Retina (tissue), 1 donor: ENCODE measurements at regions not wholly inside any gene's neighbourhood (a gene's known extent, or its start where the extent isn't known, plus 50 kb on each side); places are given as distances from the start of the nearest gene placed in this dataset.
"Not testable (repeated sequence)": the region's sequence is repeated elsewhere in the genome, so short reads cannot be mapped to it uniquely, and the experiment has no call there.

Experiments used
- DNase-seq: peaks from one replicate; pipeline ENCODE4 v3.0.0-alpha.2; 2016

DNA sequence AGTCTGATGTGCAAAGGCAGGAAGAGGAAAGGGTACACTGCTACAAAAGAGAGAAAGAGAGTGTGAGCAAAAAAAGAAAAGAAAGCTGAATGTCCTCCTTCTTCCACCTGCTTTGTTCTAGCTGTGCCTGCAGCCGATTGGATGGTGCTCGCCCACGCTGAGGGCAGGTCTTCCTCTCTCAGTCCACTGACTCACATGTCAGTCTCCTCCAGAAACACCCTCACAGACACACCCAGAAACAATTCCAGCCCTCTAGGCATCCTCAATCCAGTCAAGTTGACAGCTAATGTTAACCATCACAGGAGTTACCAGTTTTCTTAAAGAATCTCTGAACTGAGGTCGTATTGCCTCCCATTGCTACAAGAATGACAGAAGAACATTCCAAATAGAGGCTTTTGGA lies 411.9 kb upstream of the SASH1 start:
- no peak for DNase-seq

DNA sequence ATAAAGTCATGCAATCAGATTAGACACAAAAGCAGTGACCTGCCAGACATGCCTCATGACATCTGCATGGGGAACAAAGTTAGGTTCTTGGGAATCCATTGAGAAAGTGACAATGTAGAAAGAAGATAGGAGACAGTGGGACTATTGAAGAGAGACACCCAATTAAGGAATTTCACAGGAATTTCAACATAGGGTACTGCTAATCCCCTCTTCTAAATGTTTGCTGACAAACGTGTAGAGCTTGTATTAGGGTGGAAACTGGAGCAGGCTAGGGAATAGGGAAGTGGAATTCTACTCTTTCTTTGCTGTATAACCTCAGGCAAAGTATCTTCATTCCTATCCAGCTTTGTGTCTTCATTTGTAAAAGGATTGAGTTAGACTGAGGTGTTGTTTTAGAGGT lies 409.4 kb upstream of the SASH1 start:
- no peak for DNase-seq

DNA sequence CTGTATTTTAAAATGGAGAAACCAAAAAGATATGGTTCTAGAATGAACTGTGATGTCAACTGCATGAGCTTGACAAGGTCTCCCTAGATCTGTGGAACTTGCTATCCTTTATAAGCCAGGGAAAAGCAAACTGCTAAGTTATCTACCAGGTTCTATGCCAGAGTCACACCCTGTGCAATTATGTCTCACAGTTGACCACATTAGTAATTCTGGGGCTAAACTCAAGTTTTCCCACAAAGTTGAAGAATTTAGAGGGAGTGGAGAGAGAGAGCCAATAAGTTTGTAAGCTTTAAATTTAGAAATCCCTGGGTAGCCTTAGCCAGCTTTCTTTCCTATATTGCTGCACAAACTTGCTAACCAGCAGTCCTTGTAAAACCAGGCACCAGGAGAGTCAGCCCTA lies 407.0 kb upstream of the SASH1 start:
- DNase-seq, result no peak

DNA sequence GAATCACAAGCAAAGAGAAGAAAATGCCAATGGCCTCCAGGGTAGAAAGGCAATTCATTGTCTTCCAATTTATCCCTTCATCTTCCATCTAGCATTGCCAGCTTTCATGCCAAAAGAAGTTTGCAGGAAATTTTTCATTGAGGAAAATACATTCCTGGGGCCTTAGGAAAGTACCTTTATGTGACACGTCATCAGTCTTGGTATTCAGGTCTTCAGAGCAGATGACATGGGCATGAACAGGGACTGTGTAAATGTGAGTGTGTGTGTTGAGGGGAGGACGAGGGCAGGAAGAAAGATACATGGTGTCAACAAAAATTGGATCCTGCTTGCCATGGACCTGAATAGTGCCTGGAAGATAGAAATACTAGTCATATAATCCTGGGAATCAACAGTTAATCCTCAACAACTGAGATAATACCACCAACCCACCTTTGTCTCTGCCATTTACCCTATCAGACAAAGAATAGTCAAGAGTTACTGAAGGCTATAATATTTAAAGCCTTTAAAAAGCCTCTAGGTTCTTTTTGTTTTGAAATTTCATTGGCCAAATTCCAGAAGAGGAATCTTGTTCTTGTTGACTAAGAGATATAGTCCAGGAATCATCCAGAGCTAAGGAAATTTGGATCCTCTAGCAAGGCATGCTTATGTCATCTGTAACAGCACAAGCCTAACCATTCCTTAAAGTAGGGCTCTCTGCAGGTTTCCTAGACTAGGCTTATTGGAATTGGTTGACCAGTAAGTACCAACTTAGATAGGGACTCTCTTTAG lies 405.8 kb upstream of the SASH1 start:
- no peak for DNase-seq

DNA sequence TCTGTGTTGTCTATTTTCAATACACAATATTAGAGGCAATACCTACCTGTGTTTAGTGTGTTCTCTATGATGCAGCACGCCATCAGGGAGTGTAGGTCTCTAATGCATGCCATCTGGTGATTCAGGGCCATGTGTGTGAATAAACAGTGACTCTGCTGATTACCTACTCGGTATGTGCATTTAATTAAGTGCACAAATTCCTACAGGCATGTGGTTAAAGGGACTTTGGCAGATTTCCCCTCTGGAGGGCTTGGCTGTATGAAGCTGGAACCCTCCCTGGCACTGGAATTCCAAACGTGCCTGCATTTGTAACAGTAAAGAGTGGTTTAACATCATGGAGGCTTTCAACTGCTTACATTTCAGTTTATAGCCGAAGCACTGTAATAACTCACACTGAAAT lies 401.5 kb upstream of the SASH1 start:
- no peak for DNase-seq

DNA sequence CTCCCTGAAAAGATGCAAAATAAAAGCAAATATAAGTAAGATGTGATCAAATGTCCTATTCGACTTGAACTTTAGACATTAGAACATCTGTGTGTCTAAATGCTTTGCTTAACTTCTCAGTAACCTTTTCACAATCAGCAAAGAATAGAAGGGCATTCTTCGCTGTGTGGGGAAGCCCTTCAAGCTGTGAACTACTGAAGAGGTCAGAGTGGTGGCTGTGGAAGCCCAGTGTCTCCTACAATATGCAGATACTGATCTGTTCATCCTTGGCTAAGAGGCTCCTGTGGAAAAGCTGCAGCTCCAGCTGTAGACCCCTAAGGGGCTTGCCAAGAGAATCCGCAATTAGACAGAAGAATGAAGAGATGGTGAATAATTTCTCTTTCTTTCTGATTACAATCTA lies 400.3 kb upstream of the SASH1 start:
- DNase-seq, result no peak

DNA sequence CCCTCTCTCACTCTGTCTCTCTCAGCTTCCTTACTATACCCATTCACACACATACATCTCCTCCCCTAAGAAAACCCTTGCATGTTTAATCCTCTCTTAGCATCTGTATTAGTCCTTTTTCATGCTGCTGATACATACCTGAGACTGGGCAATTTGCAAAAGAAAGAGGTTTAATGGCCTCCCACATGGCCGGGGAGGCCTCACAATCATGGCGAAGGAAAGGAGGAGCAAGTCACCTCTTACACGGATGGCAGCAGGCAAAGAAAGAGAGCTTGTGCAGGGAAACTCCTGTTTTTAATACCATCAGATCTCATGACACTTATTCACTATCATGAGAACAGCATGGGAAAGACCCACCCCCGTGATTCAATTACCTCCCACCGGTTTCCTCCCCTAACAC lies 398.5 kb upstream of the SASH1 start:
- no peak for DNase-seq

DNA sequence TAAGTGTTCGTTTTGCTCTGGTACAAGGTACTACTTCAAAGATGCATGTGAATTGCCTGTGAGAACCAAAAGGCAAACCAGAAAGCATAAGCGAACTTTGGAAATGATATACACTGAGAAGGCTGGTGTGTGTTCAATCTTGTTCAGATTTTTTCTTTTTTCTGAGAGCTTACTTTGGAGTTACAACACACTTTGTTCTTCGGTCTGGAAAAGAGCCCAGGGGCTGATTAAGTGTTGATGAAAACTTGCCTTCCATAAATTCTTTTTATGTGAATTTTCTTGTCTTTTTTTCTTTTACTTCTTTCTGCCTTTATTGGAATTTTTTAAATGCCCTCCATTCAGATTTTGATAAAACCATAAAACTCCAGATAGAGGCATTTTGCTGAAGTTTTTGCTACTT lies 395.1 kb upstream of the SASH1 start:
- no peak for DNase-seq

DNA sequence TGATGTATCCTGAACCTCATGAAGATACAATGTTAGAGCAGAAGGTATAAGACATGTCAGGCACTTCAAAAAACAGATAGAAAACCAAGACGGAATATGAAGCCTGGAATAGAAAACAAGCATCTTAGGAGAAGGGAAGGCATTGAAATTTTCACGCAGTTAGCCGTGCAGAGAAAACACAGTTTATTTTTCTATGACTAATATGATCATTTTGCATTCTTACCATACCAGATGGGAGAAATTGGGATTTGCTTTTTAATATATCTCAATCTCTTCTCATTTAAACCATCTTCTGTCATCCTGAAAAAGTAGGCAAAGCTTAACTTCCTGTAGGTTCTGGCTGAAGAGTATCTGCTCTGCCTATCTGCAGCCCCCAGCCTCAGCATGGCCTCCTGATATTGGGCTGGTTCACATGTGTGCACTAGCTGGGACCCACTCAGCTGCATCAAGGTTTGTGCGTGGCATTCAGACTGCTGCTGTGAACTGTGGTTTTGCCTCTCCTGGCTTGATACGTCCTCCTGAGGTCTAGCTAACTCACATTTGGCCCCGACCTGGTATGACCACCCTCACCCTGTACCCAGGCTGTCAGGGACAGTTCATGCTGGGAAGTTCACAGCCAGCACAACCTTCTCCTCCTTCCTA lies 392.5 kb upstream of the SASH1 start:
- DNase-seq, result no peak

DNA sequence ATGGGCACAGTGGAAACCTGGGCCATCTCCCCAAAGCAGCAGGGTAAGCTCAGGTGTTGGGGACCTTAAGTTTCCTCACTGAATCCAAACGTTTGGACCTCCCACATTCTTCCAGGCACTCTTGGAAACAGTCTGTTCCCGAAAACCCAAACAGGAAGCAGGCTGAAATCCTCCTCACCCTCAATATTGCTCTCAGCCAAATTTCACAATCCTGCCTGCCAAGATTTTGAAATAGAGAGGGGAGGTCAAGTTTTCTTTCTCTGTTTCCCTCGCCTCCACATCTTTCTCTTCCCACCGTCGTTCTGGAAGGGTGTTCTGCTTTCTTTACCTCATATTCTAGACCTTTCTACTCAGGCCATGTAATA lies 392.0 kb upstream of the SASH1 start:
- no peak for DNase-seq

DNA sequence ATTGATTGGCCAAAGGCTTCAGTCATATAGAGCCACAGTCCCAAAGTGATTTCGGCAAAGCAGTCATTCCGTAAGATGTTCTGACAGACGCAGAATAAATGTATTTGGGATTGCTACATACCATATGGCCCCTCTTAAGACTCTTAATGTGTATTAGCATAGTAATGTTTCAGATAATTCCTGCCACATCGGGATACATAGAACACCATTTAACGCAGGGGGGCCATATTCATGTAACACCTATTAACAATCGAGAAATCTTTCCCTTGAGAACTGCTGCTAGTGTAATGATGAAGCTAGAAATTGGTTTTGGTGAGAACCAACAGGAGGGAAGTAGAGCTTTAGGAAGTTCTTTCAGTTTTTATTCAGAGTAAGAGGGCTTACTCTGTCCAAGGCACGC lies 390.9 kb upstream of the SASH1 start:
- no peak for DNase-seq

DNA sequence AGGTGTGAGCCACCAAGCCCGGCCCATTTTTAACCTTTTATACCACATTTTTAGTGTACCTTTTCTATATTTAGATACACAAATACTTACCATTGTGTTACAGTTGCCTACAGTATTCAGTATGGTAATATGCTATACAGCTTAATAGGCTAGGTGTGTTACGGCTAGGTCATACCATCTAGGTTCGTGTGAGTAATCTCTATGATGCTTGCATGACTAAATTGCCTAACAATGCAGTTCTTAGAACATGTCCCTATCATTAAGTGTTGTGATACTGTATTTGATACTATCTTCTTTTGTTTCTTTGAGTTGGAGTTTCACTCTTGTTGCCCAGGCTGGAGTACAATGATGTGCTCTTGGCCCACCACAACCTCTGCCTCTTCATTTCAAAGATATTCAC lies 387.7 kb upstream of the SASH1 start:
- DNase-seq, result no peak

DNA sequence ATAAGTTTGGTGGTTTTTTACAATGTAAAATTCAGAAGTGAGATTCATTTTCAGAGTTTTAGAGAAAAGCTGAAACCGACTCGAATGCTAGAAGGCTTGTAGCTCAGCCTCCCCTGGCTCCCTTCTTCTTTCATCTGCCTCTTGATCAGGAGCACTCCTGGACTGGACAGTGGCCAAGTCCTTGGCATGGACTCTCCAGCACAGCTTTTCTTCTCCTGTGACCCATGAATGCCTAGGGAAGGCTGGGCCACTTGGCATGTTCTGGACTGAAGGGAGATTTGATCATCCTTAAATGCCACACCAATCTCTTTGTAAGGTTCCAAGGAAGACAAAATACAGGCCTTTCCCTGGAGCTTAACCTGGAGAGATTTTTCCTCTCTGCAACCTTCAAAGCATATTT lies 384.0 kb upstream of the SASH1 start:
- DNase-seq, result no peak

DNA sequence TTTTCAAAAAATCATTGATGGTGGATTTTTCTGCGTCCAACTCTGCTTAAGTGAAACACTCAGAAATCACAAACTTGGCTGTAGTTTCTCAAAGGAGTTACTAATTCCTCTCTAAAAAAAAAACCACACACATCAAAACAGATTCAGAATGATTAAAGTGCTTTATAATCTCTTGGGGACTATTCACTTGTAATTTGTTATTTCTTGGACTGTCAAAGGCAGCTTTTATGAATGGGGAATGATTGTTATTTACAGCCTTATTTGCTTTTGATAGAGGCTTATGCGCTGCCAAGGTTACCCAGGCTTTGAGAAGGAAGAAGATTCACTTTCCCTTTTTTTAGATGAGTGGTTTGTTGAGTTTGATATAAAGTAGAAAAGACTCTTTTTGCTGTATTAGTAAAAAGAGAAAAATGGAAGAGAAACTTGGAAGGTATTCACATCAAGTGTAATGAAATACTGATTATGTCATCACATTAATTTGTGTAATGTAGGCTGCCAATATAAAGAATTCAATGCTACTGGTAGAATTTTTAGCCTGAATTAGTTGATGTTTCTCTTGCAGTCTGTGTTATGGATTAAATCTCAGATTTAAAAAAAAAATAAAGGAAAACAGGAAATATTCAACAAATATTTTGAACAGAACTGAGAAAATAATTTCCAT lies 381.0 kb upstream of the SASH1 start:
- no peak for DNase-seq

DNA sequence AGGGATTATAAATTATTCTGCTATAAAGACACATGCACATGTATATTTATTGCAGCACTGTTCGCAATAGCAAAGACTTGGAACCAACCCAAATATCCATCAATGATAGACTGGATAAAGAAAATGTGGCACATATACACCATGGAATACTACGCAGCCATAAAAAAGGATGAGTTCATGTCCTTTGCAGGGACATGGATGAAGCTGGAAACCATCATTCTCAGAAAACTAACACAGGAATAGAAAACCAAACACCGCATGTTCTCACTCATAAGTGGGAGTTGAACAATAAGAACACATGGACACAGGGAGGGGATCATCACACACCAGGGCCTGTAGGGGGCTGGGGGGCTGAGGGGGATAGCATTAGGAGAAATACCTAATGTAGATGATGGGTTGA lies 377.2 kb upstream of the SASH1 start:
- not testable (repeated sequence) for DNase-seq

DNA sequence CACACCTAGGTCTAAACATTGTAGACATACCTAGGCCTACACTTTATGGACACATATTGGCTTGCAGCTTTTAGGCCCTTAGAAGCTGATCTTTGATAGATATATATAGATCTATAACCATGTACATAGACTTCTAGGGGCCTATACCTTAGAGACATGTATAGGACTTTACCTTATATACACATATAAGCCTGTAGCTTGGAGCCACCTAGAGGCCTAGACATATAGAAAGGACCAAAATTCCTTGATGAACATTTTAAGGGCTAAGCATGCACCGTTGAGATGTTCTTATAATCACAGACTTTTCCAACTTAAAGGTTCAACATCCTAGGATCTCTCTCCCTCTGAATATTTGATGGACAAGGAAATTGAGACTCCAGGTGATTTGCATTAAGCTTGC lies 371.7 kb upstream of the SASH1 start:
- no peak for DNase-seq

DNA sequence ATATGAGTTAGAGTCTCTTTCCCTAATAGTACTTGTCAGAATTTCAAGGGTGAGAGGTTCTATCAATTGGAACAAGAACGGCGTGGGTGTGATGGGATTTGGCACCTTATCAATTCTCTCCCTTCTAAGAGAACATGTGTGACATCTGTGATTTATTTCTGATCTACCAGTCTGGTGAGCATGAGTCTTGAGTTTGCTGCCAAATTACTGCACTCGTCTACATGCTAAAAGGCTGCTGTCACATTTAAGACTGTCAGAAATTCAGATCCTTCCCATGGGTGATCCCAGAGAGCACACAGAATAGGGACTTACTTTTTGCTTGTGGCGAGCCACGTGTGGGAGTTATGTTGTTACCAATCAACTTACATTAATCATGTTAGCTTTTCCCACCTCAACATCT lies 370.2 kb upstream of the SASH1 start:
- peak; percentile 34 for DNase-seq

DNA sequence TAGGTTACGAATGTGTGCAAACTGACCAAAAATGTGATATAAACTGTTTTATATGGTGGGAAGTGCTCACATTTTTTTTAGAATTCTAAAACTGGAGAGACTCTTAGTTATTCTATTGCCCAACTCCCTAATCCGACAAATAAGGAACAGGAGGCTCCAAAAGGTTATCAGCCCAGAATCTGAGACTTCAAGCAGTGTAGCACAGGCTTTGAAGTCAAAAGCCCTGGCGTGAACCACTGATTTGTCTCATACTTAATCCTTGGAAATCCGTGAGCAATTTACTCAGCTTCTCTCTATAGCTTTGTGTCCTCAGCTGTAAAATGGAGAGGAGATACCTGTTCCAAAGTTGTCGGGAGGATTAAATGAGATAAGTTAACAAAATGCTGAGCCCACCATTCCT lies 368.8 kb upstream of the SASH1 start:
- no peak for DNase-seq

DNA sequence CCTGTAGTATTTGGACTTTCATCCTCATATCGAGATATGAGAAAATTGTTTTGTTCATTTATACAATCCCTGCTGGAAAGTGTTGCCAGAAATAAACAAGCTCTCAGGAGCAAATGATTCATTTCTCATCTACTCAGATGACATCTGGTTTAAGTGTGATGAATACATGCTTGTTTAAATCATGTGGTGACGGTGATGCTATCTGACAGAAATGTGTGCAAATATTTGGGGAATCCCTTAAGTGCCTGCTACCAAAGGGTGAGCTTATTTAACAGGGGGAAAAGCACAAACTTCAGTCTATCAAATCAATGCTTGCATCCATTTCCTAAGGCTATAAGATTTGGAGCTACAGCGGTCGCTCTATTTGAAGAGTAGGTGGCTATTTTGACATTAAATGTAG lies 368.3 kb upstream of the SASH1 start:
- peak; percentile 32 for DNase-seq

DNA sequence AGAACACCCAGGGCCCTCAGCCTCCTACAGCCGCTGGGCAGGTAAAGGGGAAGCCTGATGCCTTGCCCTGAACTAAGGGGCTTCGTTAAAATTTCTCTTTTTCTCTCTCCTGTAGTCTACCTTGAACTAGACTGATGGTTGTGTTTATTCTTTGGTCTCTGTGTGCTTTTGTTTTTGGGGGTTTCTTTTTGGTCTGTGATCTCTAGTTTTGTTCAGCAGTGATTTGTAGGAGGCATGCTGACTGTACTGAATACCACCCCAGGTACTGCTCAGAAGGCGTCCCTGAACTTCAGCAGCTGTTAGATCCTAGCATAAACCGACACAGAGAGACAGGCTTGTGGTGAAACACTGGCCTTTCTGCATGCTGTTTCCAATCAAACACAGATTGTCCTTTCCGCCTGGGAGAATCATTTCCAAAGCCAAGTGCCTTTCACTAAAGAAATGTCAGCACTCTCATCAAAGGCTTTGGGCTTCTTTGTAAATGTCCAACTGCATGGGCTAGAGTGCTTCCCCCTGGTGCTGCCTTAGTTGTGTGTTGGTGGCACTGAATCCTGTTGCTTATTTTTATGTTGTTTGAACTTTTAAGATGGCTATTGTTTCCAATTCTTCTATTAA lies 364.7 kb upstream of the SASH1 start:
- no peak for DNase-seq

DNA sequence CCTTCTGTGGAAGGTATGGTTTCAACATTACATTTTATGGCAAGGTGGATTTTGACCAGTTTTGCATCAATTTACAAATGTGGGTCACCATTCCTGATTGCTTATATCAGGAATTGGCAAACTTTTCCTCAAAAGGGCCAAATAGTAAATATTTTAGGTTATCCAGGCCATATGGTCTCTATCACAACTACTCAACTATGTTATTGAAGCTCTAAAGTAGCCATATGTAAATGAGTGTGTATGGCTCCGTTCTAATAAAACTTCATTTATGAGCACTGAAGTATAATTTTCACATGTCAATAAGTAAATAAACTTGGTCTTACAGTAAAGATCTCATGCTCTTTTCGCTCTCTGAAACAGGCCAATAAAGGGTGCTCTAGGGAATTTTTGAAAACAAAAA lies 362.7 kb upstream of the SASH1 start:
- no peak for DNase-seq

DNA sequence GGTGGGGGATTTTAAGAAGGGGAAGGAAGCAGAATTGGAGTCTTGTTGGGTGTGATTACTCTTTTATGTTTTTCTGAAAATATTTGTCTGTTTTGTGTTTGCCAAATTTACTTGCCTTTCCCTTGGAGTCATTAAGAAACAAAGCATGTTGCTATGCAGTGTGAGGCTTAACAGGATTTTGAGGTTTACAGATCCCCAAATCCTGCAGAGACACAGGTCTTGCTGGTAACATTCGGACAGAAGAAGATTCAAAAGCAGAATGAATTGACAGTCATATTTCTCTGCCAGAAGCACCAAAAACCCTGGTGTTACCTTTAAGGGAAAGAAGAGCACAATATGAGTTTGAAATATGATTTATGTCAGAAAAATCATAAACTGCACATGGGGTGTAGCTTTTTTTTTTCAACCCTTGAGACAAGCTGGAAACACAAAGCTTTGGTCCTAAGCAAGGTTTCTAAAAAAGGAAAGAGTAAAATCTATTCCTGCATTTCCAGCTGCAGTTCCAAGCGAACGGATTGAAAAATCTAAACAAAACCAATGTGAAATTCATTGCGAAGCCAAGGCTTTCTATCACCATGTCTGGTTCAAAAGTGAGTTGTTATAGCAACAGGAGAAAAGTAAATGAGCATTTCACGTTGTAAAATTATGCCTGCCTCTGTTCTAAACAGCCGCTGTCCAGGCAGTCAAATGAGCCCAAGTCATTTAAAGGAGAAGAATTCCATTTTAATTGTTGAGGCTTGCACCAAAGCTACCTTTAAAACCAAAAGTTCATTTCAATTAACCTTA lies 358.9 kb upstream of the SASH1 start:
- DNase-seq, result no peak

DNA sequence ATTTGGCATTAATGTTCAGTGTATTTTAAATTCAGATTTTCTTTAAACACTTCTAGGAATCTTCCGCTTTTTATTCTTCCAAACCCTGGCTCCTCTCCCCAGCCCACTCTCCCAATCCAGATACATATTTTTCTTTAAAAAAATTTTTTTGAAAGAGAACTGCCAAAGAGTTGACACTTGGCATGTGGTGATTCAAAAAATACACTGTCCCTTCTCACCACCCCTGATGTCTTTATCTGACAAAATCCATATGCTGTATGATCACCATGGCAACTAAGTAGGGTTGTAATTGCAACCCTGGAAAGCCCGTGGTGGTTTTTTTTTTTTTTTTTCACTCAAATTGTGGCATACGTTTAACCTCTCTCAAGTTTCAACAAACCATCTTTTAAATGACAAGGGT lies 355.8 kb upstream of the SASH1 start:
- DNase-seq, result no peak
